H1 (cell line): ENCODE measurements at regions not wholly inside any gene's neighbourhood (a gene's known extent, or its start where the extent isn't known, plus 50 kb on each side); places are given as distances from the start of the nearest gene placed in this dataset.

Experiments used
- CTCF ChIA-PET: fragments of 300-600 bp; sonication (Branson Sonifier 250); formaldehyde crosslinking; loops from one replicate; lab custom pipeline; 2021; ENCODE audit not compliant: partially characterized antibody; lab: Charles Lee
- POLR2A ChIA-PET: fragments of 300-600 bp; sonication (Branson Sonifier 250); formaldehyde crosslinking; loops from one replicate; lab custom pipeline; 2021; ENCODE audit warnings: inconsistent platforms; ENCODE audit not compliant: partially characterized antibody; lab: Charles Lee
- DNase-seq, 2 experiments: peaks; one replicate each; pipeline versions ENCODE4 v3.0.0 to v3.0.0-alpha.2; 2010 to 2022; ENCODE audit warnings: low spot score in 2 of 2, low read depth in 1 of 2, mixed read lengths in 1 of 2
- FAIRE-seq: peaks from 2 replicates; lab custom pipeline; 2011; peaks lifted over from hg19 to GRCh38; lab: Jason Lieb, UNC
- H2AFZ ChIP-seq: 2 replicates; pipeline ENCODE4 v1.8.1; 2012; ENCODE audit warnings: low read length, inconsistent platforms
- H2AK5ac ChIP-seq: 2 replicates; pipeline ENCODE4 v1.6.1; 2013; ENCODE audit warnings: low read depth, low read length
- H2BK120ac ChIP-seq: replicated peaks from 2 replicates; pipeline ENCODE3; 2013; ENCODE audit warnings: low read depth, low read length, inconsistent platforms
- H2BK12ac ChIP-seq: 2 replicates; pipeline ENCODE4 v1.6.1; 2013; ENCODE audit warnings: low read depth, low read length
- H2BK15ac ChIP-seq: 2 replicates; pipeline ENCODE4 v1.6.1; 2013; ENCODE audit warnings: low read length
- H2BK20ac ChIP-seq: 2 replicates; pipeline ENCODE4 v1.6.1; 2013; ENCODE audit warnings: low read length
- H2BK5ac ChIP-seq: 2 replicates; pipeline ENCODE4 v1.6.1; 2013; ENCODE audit warnings: low read depth, low read length
- H3K14ac ChIP-seq: 2 replicates; pipeline ENCODE4 v1.6.1; 2013; ENCODE audit warnings: inconsistent platforms; ENCODE audit not compliant: insufficient read length
- H3K18ac ChIP-seq: 2 replicates; pipeline ENCODE4 v1.6.1; 2013; ENCODE audit warnings: low read length; ENCODE audit errors: extremely low read depth
- H3K23ac ChIP-seq: 2 replicates; pipeline ENCODE4 v1.6.1; 2013; ENCODE audit warnings: inconsistent platforms; ENCODE audit not compliant: insufficient read length
- H3K23me2 ChIP-seq: 2 replicates; pipeline ENCODE4 v1.6.1; 2013; ENCODE audit warnings: low read depth, low read length
- H3K27ac ChIP-seq: 2 replicates; pipeline ENCODE4 v1.6.1; 2011; ENCODE audit warnings: low read depth, low read length, inconsistent platforms
- H3K27me3 ChIP-seq, 4 experiments: replicated peaks in 1 of 4; 1 replicate in 1 of 4; 2 replicates in 3 of 4; pipeline versions ENCODE4 v1.6.1 to v1.8.1; 2011 to 2013; ENCODE audit warnings: low read length in 3 of 4, mild to moderate bottlenecking in 3 of 4, inconsistent platforms in 2 of 4, mixed read lengths in 2 of 4, moderate library complexity in 1 of 4; ENCODE audit not compliant: control insufficient read depth in 3 of 4, insufficient read depth in 3 of 4; ENCODE audit errors: extremely low read depth in 1 of 4
- H3K36me3 ChIP-seq, 4 experiments: 2 replicates each; pipeline versions ENCODE4 v1.6.1 to v1.8.1; 2011 to 2013; ENCODE audit warnings: mild to moderate bottlenecking in 4 of 4, low read length in 3 of 4, moderate library complexity in 2 of 4, control low read depth in 1 of 4, inconsistent platforms in 1 of 4; ENCODE audit not compliant: insufficient read depth in 4 of 4, control insufficient read depth in 2 of 4
- H3K4ac ChIP-seq: replicated peaks from 2 replicates; pipeline ENCODE3; 2013; ENCODE audit warnings: low read length, low read depth, mixed read lengths, inconsistent platforms; ENCODE audit not compliant: insufficient read length
- H3K4me1 ChIP-seq, 4 experiments: replicated peaks in 1 of 4; 1 replicate in 1 of 4; 2 replicates in 3 of 4; pipeline versions ENCODE4 v1.6.1 to v1.8.1; 2011 to 2013; ENCODE audit warnings: low read length in 3 of 4, inconsistent platforms in 2 of 4, mixed read lengths in 1 of 4; ENCODE audit not compliant: insufficient read depth in 4 of 4, control insufficient read depth in 3 of 4
- H3K4me2 ChIP-seq, 2 experiments: 2 replicates each; pipeline versions ENCODE4 v1.6.1 to v1.8.1; 2011 to 2013; ENCODE audit warnings: low read depth in 2 of 2, low read length in 2 of 2, control low read depth in 1 of 2, inconsistent platforms in 1 of 2, mild to moderate bottlenecking in 1 of 2; ENCODE audit not compliant: insufficient read depth in 1 of 2
- H3K4me3 ChIP-seq, 4 experiments: fragments of 200-600, 300-600 bp in 1 of 4; sonication (generic), shearing (Covaris generic), sonication (Bioruptor Twin) in 1 of 4; 2 replicates each; pipeline versions ENCODE4 v1.5.1 to v1.8.1; 2011 to 2016; ENCODE audit warnings: low read length in 4 of 4, low read depth in 3 of 4, control low read depth in 2 of 4, inconsistent platforms in 2 of 4, mild to moderate bottlenecking in 2 of 4, mixed read lengths in 1 of 4, moderate library complexity in 1 of 4; ENCODE audit not compliant: insufficient read depth in 2 of 4; ENCODE audit errors: extremely low read depth in 1 of 4
- H3K56ac ChIP-seq: replicated peaks from 2 replicates; pipeline ENCODE3; 2013; ENCODE audit warnings: low read depth, mild to moderate bottlenecking, mixed read lengths, low read length, inconsistent platforms; ENCODE audit not compliant: insufficient read length
- H3K79me1 ChIP-seq: 2 replicates; pipeline ENCODE4 v1.6.1; 2013; ENCODE audit warnings: low read depth, low read length, control low read depth
- H3K79me2 ChIP-seq, 2 experiments: 2 replicates each; pipeline versions ENCODE4 v1.6.1 to v1.8.1; 2012 to 2013; ENCODE audit warnings: low read length in 2 of 2, mild to moderate bottlenecking in 2 of 2, inconsistent platforms in 1 of 2; ENCODE audit not compliant: insufficient read depth in 2 of 2, control insufficient read depth in 1 of 2
- H3K9ac ChIP-seq, 4 experiments: replicated peaks in 1 of 4; 1 replicate in 1 of 4; 2 replicates in 3 of 4; pipeline versions ENCODE4 v1.6.1 to v1.8.1; 2011 to 2013; ENCODE audit warnings: low read depth in 3 of 4, low read length in 3 of 4, control low read depth in 2 of 4, mild to moderate bottlenecking in 2 of 4, moderate library complexity in 2 of 4, inconsistent platforms in 1 of 4; ENCODE audit errors: extremely low read depth in 1 of 4
- H3K9me3 ChIP-seq, 2 experiments: 2 replicates each; pipeline versions ENCODE4 v1.6.1 to v1.8.1; 2012 to 2013; ENCODE audit warnings: mild to moderate bottlenecking in 2 of 2, moderate library complexity in 2 of 2, control low read depth in 1 of 2, inconsistent platforms in 1 of 2, low read depth in 1 of 2, low read length in 1 of 2, mixed read lengths in 1 of 2; ENCODE audit not compliant: insufficient read depth in 2 of 2
- H4K20me1 ChIP-seq, 2 experiments: replicated peaks in 1 of 2; 2 replicates each; pipeline versions ENCODE3 to v1.8.1; 2011 to 2013; ENCODE audit warnings: inconsistent platforms in 2 of 2, low read length in 2 of 2, mild to moderate bottlenecking in 1 of 2; ENCODE audit not compliant: insufficient read depth in 2 of 2, control insufficient read depth in 1 of 2
- H4K5ac ChIP-seq: 2 replicates; pipeline ENCODE4 v1.6.1; 2013; ENCODE audit warnings: low read length, low read depth, mixed read lengths, inconsistent platforms; ENCODE audit not compliant: insufficient read length
- H4K8ac ChIP-seq: 2 replicates; pipeline ENCODE4 v1.8.0; 2013; ENCODE audit warnings: mild to moderate bottlenecking, moderate library complexity, low read length, inconsistent platforms; ENCODE audit not compliant: insufficient read depth; ENCODE audit errors: extremely low read depth
- H4K91ac ChIP-seq: replicated peaks from 2 replicates; pipeline ENCODE3; 2013; ENCODE audit warnings: low read length, mixed read lengths, inconsistent platforms; ENCODE audit not compliant: insufficient read length
- MAFK ChIP-seq: IDR thresholded peaks from 2 replicates; pipeline ENCODE4 v1.6.1; 2012; ENCODE audit warnings: low read depth, mild to moderate bottlenecking, improper control_type of control experiment, low read length
- SP1 ChIP-seq: IDR thresholded peaks from 2 replicates; pipeline ENCODE4 v1.6.1; 2011; ENCODE audit warnings: low read depth, low read length

GRCh38 chr15:61613138-61613537, 384.0 kb upstream of the RORA start:
- no peak overlapping the region for H3K9ac ChIP-seq
- H4K8ac ChIP-seq, result no peak overlapping the region
- H3K27ac ChIP-seq, result no peak overlapping the region
- H3K79me2 ChIP-seq, result no peaks in the 10 kb centered on the region
- H2BK120ac ChIP-seq, result no peak overlapping the region
- no peaks in the 10 kb centered on the region for H3K36me3 ChIP-seq
- H3K23me2 ChIP-seq, result no peaks in the 10 kb centered on the region
- ChIA-PET POLR2A (no interaction called here), CTCF (interaction anchor here (0.7 to 1.2 kb wide), 4 partner anchors 8 to 397 kb away, joined by 3 to 6 read pairs (median 4); no protein-coding TSS in a partner anchor)
- H3K23ac ChIP-seq, result no peak overlapping the region
- no peak overlapping the region for H3K14ac ChIP-seq
- no peak overlapping the region for H2BK20ac ChIP-seq
- no peak overlapping the region for H2BK5ac ChIP-seq
- no peak overlapping the region for H3K4ac ChIP-seq
- H3K4me3 ChIP-seq, result no peak overlapping the region
- H3K9me3 ChIP-seq, result 0 out of 4 replicates have a peak, but pooled peaks cover 0 to 3% of the 10 kb centered on the region in 2 experiments
- no peak overlapping the region for H4K91ac ChIP-seq
- no peak overlapping the region for H4K5ac ChIP-seq
- DNase-seq (no peak), FAIRE-seq (no peak)
- no peak overlapping the region for H2AK5ac ChIP-seq
- H3K4me1 ChIP-seq, result no peaks in the 10 kb centered on the region
- peak; percentile 24; the same call in 1 of the 2 replicates for TF ChIP-seq MAFK
- TF ChIP-seq SP1, result no peak
- no peak overlapping the region for H2BK15ac ChIP-seq
- H3K4me2 ChIP-seq, result no peak overlapping the region
- no peak overlapping the region for H3K56ac ChIP-seq
- no peak overlapping the region for H2BK12ac ChIP-seq
- no peaks in the 10 kb centered on the region for H4K20me1 ChIP-seq
- no peak overlapping the region for H3K18ac ChIP-seq
- no peaks in the 10 kb centered on the region for H3K27me3 ChIP-seq
- no peak overlapping the region for H2AFZ ChIP-seq
- no peaks in the 10 kb centered on the region for H3K79me1 ChIP-seq
